ENCODE measurements at regions not wholly inside any gene's neighbourhood (a gene's known extent, or its start where the extent isn't known, plus 50 kb on each side); places are given as distances from the start of the nearest gene placed in this dataset.

GRCh38 chr6:105569706-105570105 lies 166.8 kb upstream of the PREP start:
- Histone ChIP-seq H3K4me1 (ENCODE audit: control insufficient read depth in 1 of 2, insufficient read depth in 1 of 2, low read depth in 1 of 2, low read length in 1 of 2) (no peaks in the 10 kb centered on the region), H3K27me3 (no peaks in the 10 kb centered on the region), H3K36me3 (no peaks in the 10 kb centered on the region), H3K4me3 (ENCODE audit: low read depth in 1 of 2, low read length in 1 of 2) (no peak overlapping the region), H3K27ac (no peak overlapping the region), H3K9me3 (no peaks in the 10 kb centered on the region)
- TF ChIP-seq, protein P1, sequence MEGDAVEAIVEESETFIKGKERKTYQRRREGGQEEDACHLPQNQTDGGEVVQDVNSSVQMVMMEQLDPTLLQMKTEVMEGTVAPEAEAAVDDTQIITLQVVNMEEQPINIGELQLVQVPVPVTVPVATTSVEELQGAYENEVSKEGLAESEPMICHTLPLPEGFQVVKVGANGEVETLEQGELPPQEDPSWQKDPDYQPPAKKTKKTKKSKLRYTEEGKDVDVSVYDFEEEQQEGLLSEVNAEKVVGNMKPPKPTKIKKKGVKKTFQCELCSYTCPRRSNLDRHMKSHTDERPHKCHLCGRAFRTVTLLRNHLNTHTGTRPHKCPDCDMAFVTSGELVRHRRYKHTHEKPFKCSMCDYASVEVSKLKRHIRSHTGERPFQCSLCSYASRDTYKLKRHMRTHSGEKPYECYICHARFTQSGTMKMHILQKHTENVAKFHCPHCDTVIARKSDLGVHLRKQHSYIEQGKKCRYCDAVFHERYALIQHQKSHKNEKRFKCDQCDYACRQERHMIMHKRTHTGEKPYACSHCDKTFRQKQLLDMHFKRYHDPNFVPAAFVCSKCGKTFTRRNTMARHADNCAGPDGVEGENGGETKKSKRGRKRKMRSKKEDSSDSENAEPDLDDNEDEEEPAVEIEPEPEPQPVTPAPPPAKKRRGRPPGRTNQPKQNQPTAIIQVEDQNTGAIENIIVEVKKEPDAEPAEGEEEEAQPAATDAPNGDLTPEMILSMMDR (IDR thresholded peaks at IDR 0.05), result no peak

GRCh38 chr6:105568751-105569150 lies 165.9 kb upstream of the PREP start:
- TF ChIP-seq, protein P1 (IDR thresholded peaks at IDR 0.05), result no peak
- H3K9me3 ChIP-seq, result no peaks in the 10 kb centered on the region
- no peak overlapping the region for H3K27ac ChIP-seq
- H3K4me3 ChIP-seq (ENCODE audit: low read depth in 1 of 2, low read length in 1 of 2), result no peak overlapping the region
- H3K4me1 ChIP-seq (ENCODE audit: control insufficient read depth in 1 of 2, insufficient read depth in 1 of 2, low read depth in 1 of 2, low read length in 1 of 2), result no peaks in the 10 kb centered on the region
- H3K27me3 ChIP-seq, result no peaks in the 10 kb centered on the region
- no peaks in the 10 kb centered on the region for H3K36me3 ChIP-seq

DNA sequence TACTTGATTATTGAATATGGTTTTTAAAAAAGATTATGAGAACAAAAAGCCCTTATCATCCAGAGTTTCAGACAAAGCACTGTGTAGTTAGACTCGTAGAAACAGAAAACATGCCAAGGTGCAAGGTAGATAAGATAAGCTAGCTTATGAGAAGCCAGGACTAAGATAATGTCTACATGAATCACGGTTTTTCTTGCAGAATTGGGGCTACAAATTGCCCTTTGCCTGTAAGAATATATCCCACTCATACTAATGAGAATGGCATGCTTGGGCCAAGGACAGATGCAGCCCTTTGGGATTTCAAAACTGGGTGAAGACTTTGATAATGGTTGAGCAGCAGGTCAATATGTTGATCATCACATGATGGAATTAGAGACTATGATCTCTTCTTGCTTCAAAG lies 165.3 kb upstream of the PREP start:
- no peaks in the 10 kb centered on the region for H3K4me1 ChIP-seq (ENCODE audit: control insufficient read depth in 1 of 2, insufficient read depth in 1 of 2, low read depth in 1 of 2, low read length in 1 of 2)
- H3K27ac ChIP-seq, result no peak overlapping the region
- H3K9me3 ChIP-seq, result no peaks in the 10 kb centered on the region
- H3K4me3 ChIP-seq (ENCODE audit: low read depth in 1 of 2, low read length in 1 of 2), result no peak overlapping the region
- TF ChIP-seq, protein P1 (IDR thresholded peaks at IDR 0.05), result no peak
- no peaks in the 10 kb centered on the region for H3K27me3 ChIP-seq
- H3K36me3 ChIP-seq, result no peaks in the 10 kb centered on the region

GRCh38 chr6:105567140-105567539 lies 164.3 kb upstream of the PREP start:
- Histone ChIP-seq H3K27ac (no peak overlapping the region), H3K4me1 (ENCODE audit: control insufficient read depth in 1 of 2, insufficient read depth in 1 of 2, low read depth in 1 of 2, low read length in 1 of 2) (no peaks in the 10 kb centered on the region)

DNA sequence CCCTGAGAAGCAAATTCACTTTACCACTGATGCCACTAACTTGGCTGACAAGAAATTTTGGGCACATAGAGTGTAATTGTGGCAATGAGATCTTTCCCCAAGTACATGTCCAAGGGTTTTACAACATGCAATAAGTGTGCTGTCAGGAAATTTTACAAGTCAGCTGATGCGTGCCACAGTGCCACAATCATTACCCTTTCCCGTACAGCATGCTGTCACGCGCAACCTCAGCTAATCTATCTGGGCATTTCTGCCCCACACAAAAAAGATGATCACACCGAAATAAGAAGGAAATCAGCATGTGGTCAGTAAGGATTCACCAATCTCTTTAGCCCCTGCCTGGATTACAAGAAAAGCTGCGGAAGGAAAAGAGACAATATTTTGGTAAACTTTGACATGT lies 163.6 kb upstream of the PREP start:
- no peaks in the 10 kb centered on the region for H3K36me3 ChIP-seq
- TF ChIP-seq, protein P1 (IDR thresholded peaks at IDR 0.05), result no peak
- no peak overlapping the region for H3K27ac ChIP-seq
- H3K4me3 ChIP-seq (ENCODE audit: low read depth in 1 of 2, low read length in 1 of 2), result no peak overlapping the region
- no peaks in the 10 kb centered on the region for H3K4me1 ChIP-seq (ENCODE audit: control insufficient read depth in 1 of 2, insufficient read depth in 1 of 2, low read depth in 1 of 2, low read length in 1 of 2)
- H3K9me3 ChIP-seq, result no peaks in the 10 kb centered on the region
- H3K27me3 ChIP-seq, result no peaks in the 10 kb centered on the region

More at GRCh38 chr6:105567140-105567539, 164.3 kb upstream of the PREP start:
- H3K27me3 ChIP-seq, result no peaks in the 10 kb centered on the region
- H3K4me3 ChIP-seq (ENCODE audit: low read depth in 1 of 2, low read length in 1 of 2), result no peak overlapping the region
- H3K9me3 ChIP-seq, result no peaks in the 10 kb centered on the region
- no peaks in the 10 kb centered on the region for H3K36me3 ChIP-seq
- TF ChIP-seq, protein P1 (IDR thresholded peaks at IDR 0.05), result no peak
